C4-2B (cell line): ENCODE measurements at regions not wholly inside any gene's neighbourhood (a gene's known extent, or its start where the extent isn't known, plus 50 kb on each side); places are given as distances from the start of the nearest gene placed in this dataset.

ENCODE experiments used
- CTCF ChIP-seq: fragments of 450-650 bp; conservative IDR thresholded peaks from 2 replicates; pipeline ENCODE4 v1.5.1; 2017; ENCODE audit warnings: mild to moderate bottlenecking
- ZFX ChIP-seq: fragments of 450-650 bp; IDR thresholded peaks from 2 replicates; pipeline ENCODE4 v1.6.1; 2017

- TF ChIP-seq CTCF (no peak), ZFX (no peak)
These were observed 656.3 kb upstream of the NOX3 start for GRCh38 chr6:156111913-156112312.
